Lung (tissue), 11 donors: ENCODE measurements at regions not wholly inside any gene's neighbourhood (a gene's known extent, or its start where the extent isn't known, plus 50 kb on each side); places are given as distances from the start of the nearest gene placed in this dataset.

ENCODE experiments used
- ATAC-seq: fragments of 200-7000 bp; cut with Tn5 transposase; one replicate; pipeline ENCODE4 v1.9.1; 2020; ENCODE audit warnings: moderate number of reproducible peaks; ENCODE audit not compliant: insufficient read depth, low FRiP score
- DNase-seq, 3 donors: peaks; one replicate each; pipeline ENCODE4 v3.0.0-alpha.2; 2013 to 2017
- H3K27ac ChIP-seq, 2 donors: one replicate each; pipeline ENCODE4 v1.5.1; 2013; ENCODE audit warnings: mild to moderate bottlenecking in 2 of 2, moderate library complexity in 2 of 2, control low read depth in 1 of 2, inconsistent platforms in 1 of 2, low read depth in 1 of 2, low read length in 1 of 2
- H3K27me3 ChIP-seq, 3 donors: one replicate each; pipeline ENCODE4 v1.5.1; 2013; ENCODE audit warnings: low read length in 2 of 3; ENCODE audit not compliant: control insufficient read depth in 3 of 3, insufficient read depth in 3 of 3
- H3K36me3 ChIP-seq, 4 donors: one replicate each; pipeline ENCODE4 v1.5.1; 2013; ENCODE audit warnings: low read length in 4 of 4, mild to moderate bottlenecking in 1 of 4, moderate library complexity in 1 of 4; ENCODE audit not compliant: control insufficient read depth in 4 of 4, insufficient read depth in 4 of 4
- H3K4me1 ChIP-seq, 5 donors: one replicate each; pipeline ENCODE4 v1.5.1; 2013; ENCODE audit warnings: low read length in 5 of 5, mild to moderate bottlenecking in 2 of 5, moderate library complexity in 1 of 5; ENCODE audit not compliant: control insufficient read depth in 5 of 5, insufficient read depth in 5 of 5
- H3K4me3 ChIP-seq: one replicate; pipeline ENCODE4 v1.5.1; 2013; ENCODE audit warnings: mild to moderate bottlenecking, control low read depth, moderate library complexity
- H3K9ac ChIP-seq, 2 donors: one replicate each; pipeline ENCODE4 v1.5.1; 2013; ENCODE audit warnings: low read length in 2 of 2, control low read depth in 1 of 2; ENCODE audit not compliant: insufficient read depth in 1 of 2
- H3K9me3 ChIP-seq, 4 donors: one replicate each; pipeline ENCODE4 v1.5.1; 2013; ENCODE audit warnings: low read length in 3 of 4, mild to moderate bottlenecking in 1 of 4, moderate library complexity in 1 of 4; ENCODE audit not compliant: control insufficient read depth in 4 of 4, insufficient read depth in 3 of 4
- WGBS, 2 donors: extraction: QIAGEN DNeasy Blood & Tissue Kit; methylation state at CpG; one replicate each; pipeline ENCODE4 v1.1.7; 2013; 5-methylcytosine and 5-hydroxymethylcytosine counted together
- TF ChIP-seq, protein P1 (sequence below): IDR thresholded peaks from 2 replicates; pipeline ENCODE4 v1.5.1; 2012; ENCODE audit warnings: mild to moderate bottlenecking; ENCODE audit errors: control extremely low read depth, extremely low read depth
- donor health status: control.
- donor health status: control.
- donor health status: Bipolar disorder and iron deficiency.
- donor health status: healthy.
- donor health status: DM: yes; HTN: yes; CAD: no.

- WGBS, 2 donors = 39 to 46% methylated on average over 3 of the region's 3 CpGs
- ATAC-seq = no peak
- H3K9me3 ChIP-seq = no peaks in the 10 kb centered on the region
- no peak overlapping the region for H3K27ac ChIP-seq
- no peaks in the 10 kb centered on the region for H3K36me3 ChIP-seq
- no peak overlapping the region for H3K9ac ChIP-seq
- DNase-seq = peak in 2 of 3 donors; percentile 22 to 48
- peaks cover 0 to 9% (median 3%) of the 10 kb centered on the region in 5 donors for H3K4me1 ChIP-seq
- TF ChIP-seq, protein P1, sequence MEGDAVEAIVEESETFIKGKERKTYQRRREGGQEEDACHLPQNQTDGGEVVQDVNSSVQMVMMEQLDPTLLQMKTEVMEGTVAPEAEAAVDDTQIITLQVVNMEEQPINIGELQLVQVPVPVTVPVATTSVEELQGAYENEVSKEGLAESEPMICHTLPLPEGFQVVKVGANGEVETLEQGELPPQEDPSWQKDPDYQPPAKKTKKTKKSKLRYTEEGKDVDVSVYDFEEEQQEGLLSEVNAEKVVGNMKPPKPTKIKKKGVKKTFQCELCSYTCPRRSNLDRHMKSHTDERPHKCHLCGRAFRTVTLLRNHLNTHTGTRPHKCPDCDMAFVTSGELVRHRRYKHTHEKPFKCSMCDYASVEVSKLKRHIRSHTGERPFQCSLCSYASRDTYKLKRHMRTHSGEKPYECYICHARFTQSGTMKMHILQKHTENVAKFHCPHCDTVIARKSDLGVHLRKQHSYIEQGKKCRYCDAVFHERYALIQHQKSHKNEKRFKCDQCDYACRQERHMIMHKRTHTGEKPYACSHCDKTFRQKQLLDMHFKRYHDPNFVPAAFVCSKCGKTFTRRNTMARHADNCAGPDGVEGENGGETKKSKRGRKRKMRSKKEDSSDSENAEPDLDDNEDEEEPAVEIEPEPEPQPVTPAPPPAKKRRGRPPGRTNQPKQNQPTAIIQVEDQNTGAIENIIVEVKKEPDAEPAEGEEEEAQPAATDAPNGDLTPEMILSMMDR = no peak
- H3K4me3 ChIP-seq = no peak overlapping the region
- no peaks in the 10 kb centered on the region for H3K27me3 ChIP-seq
These were observed 84.7 kb upstream of the NEDD4L start for GRCh38 chr18:57959278-57959677.

DNA sequence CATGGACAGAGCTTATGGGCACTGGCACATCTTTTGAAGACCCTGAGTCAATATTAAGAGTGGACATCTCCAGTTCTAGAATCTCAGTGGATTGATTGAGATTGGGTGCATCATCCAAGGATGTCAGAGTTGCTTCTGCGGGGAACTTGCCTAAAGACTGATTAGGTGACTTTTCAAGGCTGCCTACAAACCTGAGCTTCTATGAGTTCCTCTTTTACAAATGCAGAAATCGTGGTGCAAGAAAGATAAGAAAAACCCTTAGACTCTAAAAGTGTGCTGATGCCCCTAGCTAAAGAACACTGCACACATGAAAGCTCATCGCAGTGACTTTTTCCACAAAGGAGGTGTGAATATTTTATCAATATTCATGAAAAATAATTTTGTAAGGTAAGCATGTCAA lies 86.8 kb upstream of the NEDD4L start:
- peaks cover 0 to 14% (median 3%) of the 10 kb centered on the region in 5 donors for H3K4me1 ChIP-seq
- no peak overlapping the region for H3K9ac ChIP-seq
- H3K9me3 ChIP-seq = peaks cover 0 to 1% (median 0%) of the 10 kb centered on the region in 4 donors
- 49 to 71% methylated on average over 3 of the region's 3 CpGs for WGBS, 2 donors
- DNase-seq (no peak), ATAC-seq (no peak)
- TF ChIP-seq, protein P1 = no peak
- no peaks in the 10 kb centered on the region for H3K27me3 ChIP-seq
- no peak overlapping the region for H3K4me3 ChIP-seq
- no peak overlapping the region for H3K27ac ChIP-seq
- no peaks in the 10 kb centered on the region for H3K36me3 ChIP-seq

DNA sequence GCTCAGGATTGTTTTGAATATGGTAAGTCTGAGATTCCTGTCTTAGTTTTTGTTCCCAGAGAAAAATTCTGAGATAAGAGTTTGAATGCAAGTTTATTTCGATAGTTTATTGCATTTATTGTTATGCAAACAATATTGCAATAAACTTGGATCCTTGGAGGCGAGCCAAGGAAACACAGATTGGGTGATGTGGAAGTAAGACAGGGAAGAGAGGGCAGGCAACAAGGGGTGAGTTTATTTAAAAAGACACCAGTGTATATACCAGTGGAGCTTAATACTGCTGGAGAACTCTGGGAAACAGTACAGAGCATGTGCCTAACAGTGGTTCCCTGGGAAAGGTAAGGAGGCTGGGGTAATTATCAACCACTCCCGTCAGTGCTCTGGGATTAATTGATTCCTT lies 87.5 kb upstream of the NEDD4L start:
- peaks cover 0 to 1% (median 0%) of the 10 kb centered on the region in 4 donors for H3K9me3 ChIP-seq
- H3K36me3 ChIP-seq = no peaks in the 10 kb centered on the region
- H3K9ac ChIP-seq = no peak overlapping the region
- TF ChIP-seq, protein P1 = no peak
- H3K27ac ChIP-seq = no peak overlapping the region
- DNase-seq (peak; percentile 16 to 49 (median 22)), ATAC-seq (no peak)
- H3K4me3 ChIP-seq = no peak overlapping the region
- WGBS, 2 donors = 65 to 67% methylated on average over 3 of the region's 3 CpGs
- H3K4me1 ChIP-seq = peaks cover 0 to 20% (median 3%) of the 10 kb centered on the region in 5 donors
- no peaks in the 10 kb centered on the region for H3K27me3 ChIP-seq

DNA sequence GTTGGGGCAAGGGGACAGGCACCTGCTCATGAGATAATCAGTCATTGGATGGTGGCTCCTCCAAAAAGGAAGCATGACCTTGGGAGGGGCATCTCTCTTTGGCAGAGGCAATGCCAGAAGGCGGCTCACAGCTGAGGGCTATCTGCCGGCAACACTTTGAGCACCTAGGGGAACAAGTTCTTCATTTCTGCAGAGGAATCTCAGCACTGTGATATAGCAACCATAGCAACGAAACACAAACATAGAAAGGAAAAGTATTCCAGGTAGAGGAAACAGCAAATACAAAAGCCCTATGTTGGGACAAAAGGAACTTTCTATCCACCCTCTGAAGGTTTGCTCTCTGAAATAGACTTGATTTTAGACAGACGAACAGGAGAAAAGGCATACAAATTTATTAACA lies 89.1 kb upstream of the NEDD4L start:
- ATAC-seq (peak; percentile 17), DNase-seq (peak; percentile 20 to 60 (median 35))
- Histone ChIP-seq H3K36me3 (no peaks in the 10 kb centered on the region), H3K4me3 (no peak overlapping the region), H3K4me1 (peaks cover 0 to 20% (median 3%) of the 10 kb centered on the region in 5 donors), H3K9me3 (peaks cover 0 to 1% (median 0%) of the 10 kb centered on the region in 4 donors), H3K27me3 (no peaks in the 10 kb centered on the region), H3K27ac (no peak overlapping the region), H3K9ac (no peak overlapping the region)
- WGBS, 2 donors = 72 to 88% methylated on average over 4 of the region's 4 CpGs
- TF ChIP-seq, protein P1 = no peak
